ENCODE measurements at regions not wholly inside any gene's neighbourhood (a gene's known extent, or its start where the extent isn't known, plus 50 kb on each side); places are given as distances from the start of the nearest gene placed in this dataset.

- Histone ChIP-seq H2AFZ (no peak overlapping the region), H3K4me3 (no peak overlapping the region), H3K36me3 (ENCODE audit: insufficient read depth) (no peaks in the 10 kb centered on the region), H3K9me2 (ENCODE audit: insufficient read depth) (no peaks in the 10 kb centered on the region), H3K4me2 (no peak overlapping the region), H3K4me1 (ENCODE audit: insufficient read depth) (no peaks in the 10 kb centered on the region), H3K79me2 (replicated peaks; ENCODE audit: insufficient read depth) (no peaks in the 10 kb centered on the region), H3F3A (replicated peaks; ENCODE audit: low read depth) (no peaks in the 10 kb centered on the region), H3K27me3 (ENCODE audit: insufficient read depth) (no peaks in the 10 kb centered on the region), H4K20me1 (replicated peaks; ENCODE audit: insufficient read depth) (no peaks in the 10 kb centered on the region), H3K27ac (ENCODE audit: low read depth) (no peak overlapping the region)
- DNase-seq (ENCODE audit: low spot score) (no peak), ATAC-seq (no peak)
- H3K36me3 Mint-ChIP-seq (ENCODE audit: low read depth), result peaks cover 4% of the 10 kb centered on the region; the same call in 1 of the 3 replicates
- H3K27me3 Mint-ChIP-seq (ENCODE audit: insufficient read depth, low read depth, poor library complexity), result peaks cover 7% of the 10 kb centered on the region
- H3K9me3 Mint-ChIP-seq, result peaks cover 8% of the 10 kb centered on the region; the same call in 1 of the 3 replicates
- peaks cover 7% of the 10 kb centered on the region for H3K4me1 Mint-ChIP-seq
- TF ChIP-seq EZH2 (IDR thresholded peaks at IDR 0.05; ENCODE audit: low read depth, unreplicated experiment), result no peak
- TF ChIP-seq CTCF (conservative IDR thresholded peaks at IDR 0.05; ENCODE audit: low read depth in 2 of 2), result no peak
- no peak for TF ChIP-seq ETS1 (IDR thresholded peaks at IDR 0.05)
- no peak for TF ChIP-seq ZNF114 (CRISPR knock-in tag; IDR thresholded peaks at IDR 0.05)
- no peak for TF ChIP-seq JUNB (IDR thresholded peaks at IDR 0.05; ENCODE audit: unreplicated experiment)
- TF ChIP-seq STAT1 (IDR thresholded peaks at IDR 0.05; ENCODE audit: unreplicated experiment), result no peak
- TF ChIP-seq REST (IDR thresholded peaks at IDR 0.05; ENCODE audit: unreplicated experiment), result no peak
- no peak for TF ChIP-seq NANOG (IDR thresholded peaks at IDR 0.05; ENCODE audit: borderline replicate concordance)
- TF ChIP-seq ZNF462 (CRISPR knock-in tag; IDR thresholded peaks at IDR 0.05), result no peak
- no peak for TF ChIP-seq POLR2AphosphoS5 (IDR thresholded peaks at IDR 0.05; ENCODE audit: low read depth)
- no peak for TF ChIP-seq EZH2phosphoT487 (IDR thresholded peaks at IDR 0.05; ENCODE audit: unreplicated experiment)
- TF ChIP-seq CREB1 (CRISPR knock-in tag; IDR thresholded peaks at IDR 0.05; ENCODE audit: low read depth), result no peak
- TF ChIP-seq ZNF331 (CRISPR knock-in tag; IDR thresholded peaks at IDR 0.05; ENCODE audit: low read depth), result no peak
- no peak overlapping the region for H3K4me3 Mint-ChIP-seq
- no peak overlapping the region for H3K27ac Mint-ChIP-seq
Observed at GRCh38 chr17:72492941-72493340, 372.1 kb downstream of the SOX9 start.

All from GM23338 (cell line).